GM19324 (cell line): ENCODE measurements at regions not wholly inside any gene's neighbourhood (a gene's known extent, or its start where the extent isn't known, plus 50 kb on each side); places are given as distances from the start of the nearest gene placed in this dataset.
"Not testable (repeated sequence)": the region's sequence is repeated elsewhere in the genome, so short reads cannot be mapped to it uniquely, and the experiment has no call there.

Experiments used
- ATAC-seq: cut with Tn5 transposase; IDR thresholded peaks from one replicate; pipeline ENCODE4 v1.9.1; 2021; ENCODE audit warnings: mild to moderate bottlenecking, moderate library complexity; ENCODE audit not compliant: unreplicated experiment, low FRiP score

- no peak for ATAC-seq
These were observed 167.8 kb upstream of the GK2 start for GRCh38 chr4:79575709-79576428.

- ATAC-seq: no peak
These were observed 166.9 kb upstream of the GK2 start for GRCh38 chr4:79574741-79575451.

GRCh38 chr4:79563219-79563618 is 155.2 kb upstream of the GK2 start:
- no peak for ATAC-seq

- ATAC-seq: no peak
These were observed 153.7 kb upstream of the GK2 start for GRCh38 chr4:79561751-79562150.

GRCh38 chr4:79559398-79559797 is 151.4 kb upstream of the GK2 start:
- ATAC-seq: not testable (repeated sequence)

GRCh38 chr4:79552311-79552710 is 144.3 kb upstream of the GK2 start:
- no peak for ATAC-seq

- no peak for ATAC-seq
These were observed 143.5 kb upstream of the GK2 start for GRCh38 chr4:79551555-79551954.

GRCh38 chr4:79547851-79548250 is 139.8 kb upstream of the GK2 start:
- no peak for ATAC-seq

- ATAC-seq: not testable (repeated sequence)
These were observed 137.3 kb upstream of the GK2 start for GRCh38 chr4:79545292-79545691.

GRCh38 chr4:79540143-79540542 is 132.1 kb upstream of the GK2 start:
- no peak for ATAC-seq

GRCh38 chr4:79535516-79535915 is 127.5 kb upstream of the GK2 start:
- no peak for ATAC-seq

- ATAC-seq: no peak
These were observed 120.2 kb upstream of the GK2 start for GRCh38 chr4:79528241-79528706.

GRCh38 chr4:79526641-79527565 is 118.9 kb upstream of the GK2 start:
- no peak for ATAC-seq

GRCh38 chr4:79516114-79516513 is 108.1 kb upstream of the GK2 start:
- no peak for ATAC-seq

GRCh38 chr4:79514621-79515329 is 106.7 kb upstream of the GK2 start:
- no peak for ATAC-seq

- no peak for ATAC-seq
These were observed 105.5 kb upstream of the GK2 start for GRCh38 chr4:79513576-79513975.

GRCh38 chr4:79512363-79512762 is 104.3 kb upstream of the GK2 start:
- no peak for ATAC-seq

- no peak for ATAC-seq
These were observed 94.1 kb upstream of the GK2 start for GRCh38 chr4:79502081-79502480.

- ATAC-seq: no peak
These were observed 90.3 kb upstream of the GK2 start for GRCh38 chr4:79498282-79498681.

- no peak for ATAC-seq
These were observed 89.0 kb upstream of the GK2 start for GRCh38 chr4:79497001-79497400.
